Colon (tissue), 2 donors: ENCODE measurements at regions not wholly inside any gene's neighbourhood (a gene's known extent, or its start where the extent isn't known, plus 50 kb on each side); places are given as distances from the start of the nearest gene placed in this dataset.
"Not testable (repeated sequence)": the region's sequence is repeated elsewhere in the genome, so short reads cannot be mapped to it uniquely, and the experiment has no call there.

ENCODE experiments used
- FAIRE-seq: peaks from 2 replicates; lab custom pipeline; 2012; peaks lifted over from hg19 to GRCh38; lab: Jason Lieb, UNC
- donor health status: control.
- donor health status: control.

DNA sequence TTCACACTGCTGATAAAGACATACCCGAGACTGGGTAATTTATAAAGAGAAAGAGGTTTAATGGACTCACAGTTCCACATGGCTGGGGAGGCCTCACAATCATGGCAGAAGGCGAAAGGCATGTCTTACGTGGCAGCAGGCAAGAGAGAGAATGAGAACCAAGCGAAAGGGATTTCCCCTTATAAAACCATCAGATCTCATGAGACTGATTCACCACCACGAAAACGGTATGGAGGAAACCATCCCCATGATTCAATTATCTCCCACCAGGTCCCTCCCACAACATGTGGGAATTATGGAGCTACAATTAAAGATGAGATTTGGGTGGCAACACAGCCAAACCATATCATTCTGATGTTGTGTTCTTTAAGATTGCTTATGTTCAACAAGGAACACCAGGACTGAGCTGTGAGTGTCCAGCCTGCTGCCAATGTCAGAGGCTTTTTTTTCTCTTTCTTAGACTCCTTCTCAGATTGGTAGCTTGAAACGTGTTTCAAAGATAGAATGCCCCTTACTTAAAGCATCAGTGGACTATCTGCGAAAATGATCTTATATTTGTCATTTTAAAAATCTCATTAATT lies 124.1 kb upstream of the TWIST2 start:
- FAIRE-seq: not testable (repeated sequence)

GRCh38 chr2:238724728-238725127 lies 123.2 kb upstream of the TWIST2 start:
- FAIRE-seq: no peak

DNA sequence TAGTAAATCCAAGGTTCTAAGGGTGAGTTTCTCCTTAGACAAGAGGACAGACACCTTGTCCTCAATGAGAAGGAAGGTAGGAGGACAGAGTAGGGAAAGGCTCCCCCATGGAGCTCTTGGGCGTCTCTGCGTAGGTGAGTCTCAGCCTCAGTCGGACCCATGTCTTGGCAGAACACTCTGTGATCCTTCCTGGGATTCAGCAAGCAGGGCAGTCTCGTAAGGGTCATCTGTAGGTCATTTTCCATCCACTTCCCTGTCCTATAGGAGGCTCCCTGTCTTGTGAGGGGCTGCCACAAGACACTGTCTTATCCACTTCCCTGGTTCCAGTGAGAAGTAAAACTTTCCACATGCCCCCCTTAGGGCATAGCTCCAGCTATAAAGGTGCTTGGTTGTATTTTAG lies 122.6 kb upstream of the TWIST2 start:
- no peak for FAIRE-seq

- FAIRE-seq: no peak
Measured at GRCh38 chr2:238726670-238727584, 121.0 kb upstream of the TWIST2 start.

GRCh38 chr2:238727585-238728329 lies 120.1 kb upstream of the TWIST2 start:
- no peak for FAIRE-seq

GRCh38 chr2:238728330-238729260 lies 119.3 kb upstream of the TWIST2 start:
- no peak for FAIRE-seq

- no peak for FAIRE-seq
Measured at GRCh38 chr2:238729261-238729935, 118.5 kb upstream of the TWIST2 start.

- no peak for FAIRE-seq
Measured at GRCh38 chr2:238730001-238730669, 117.8 kb upstream of the TWIST2 start.

- FAIRE-seq: no peak
Measured at GRCh38 chr2:238730881-238731280, 117.0 kb upstream of the TWIST2 start.

DNA sequence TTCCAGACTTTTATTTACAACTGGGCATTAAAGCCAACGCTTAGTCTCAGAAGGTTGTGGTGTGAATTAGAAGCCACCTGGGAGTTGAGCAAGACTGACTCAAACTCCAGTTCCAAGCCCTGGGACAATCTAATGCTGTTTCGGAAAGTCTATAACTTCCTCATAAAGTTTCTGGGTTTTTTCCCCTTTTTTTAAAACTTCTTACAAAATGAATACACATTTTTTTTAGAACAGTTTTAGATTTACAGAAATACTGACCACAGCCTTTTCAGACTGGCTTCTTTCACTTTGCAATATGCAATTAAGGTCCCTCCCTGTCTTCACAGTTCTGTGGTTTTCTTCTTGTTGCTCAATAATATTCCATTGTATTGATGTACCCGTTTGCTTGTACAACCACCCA lies 115.9 kb upstream of the TWIST2 start:
- no peak for FAIRE-seq

GRCh38 chr2:238738917-238739316 lies 109.0 kb upstream of the TWIST2 start:
- FAIRE-seq: no peak

DNA sequence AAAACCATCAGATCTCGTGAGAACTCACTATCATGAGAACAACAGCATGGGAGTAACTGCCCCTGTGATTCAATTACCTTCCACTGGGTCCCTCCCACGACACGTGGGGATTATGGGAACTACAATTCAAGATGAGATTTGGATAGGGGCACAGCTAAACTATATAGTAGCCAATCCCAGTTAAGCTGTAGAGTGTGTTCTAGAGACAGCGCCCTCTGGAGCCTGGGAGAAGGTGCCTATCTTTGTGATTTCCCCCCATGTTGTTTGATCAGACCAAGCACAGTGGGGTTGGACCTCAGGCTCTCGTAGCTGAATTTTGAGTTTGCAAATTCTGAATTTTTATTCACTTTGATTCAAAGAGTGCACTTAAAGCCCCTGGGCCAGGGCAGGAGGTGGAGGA lies 108.2 kb upstream of the TWIST2 start:
- no peak for FAIRE-seq

GRCh38 chr2:238741277-238741676 lies 106.6 kb upstream of the TWIST2 start:
- FAIRE-seq: no peak

GRCh38 chr2:238742066-238742465 lies 105.8 kb upstream of the TWIST2 start:
- no peak for FAIRE-seq

DNA sequence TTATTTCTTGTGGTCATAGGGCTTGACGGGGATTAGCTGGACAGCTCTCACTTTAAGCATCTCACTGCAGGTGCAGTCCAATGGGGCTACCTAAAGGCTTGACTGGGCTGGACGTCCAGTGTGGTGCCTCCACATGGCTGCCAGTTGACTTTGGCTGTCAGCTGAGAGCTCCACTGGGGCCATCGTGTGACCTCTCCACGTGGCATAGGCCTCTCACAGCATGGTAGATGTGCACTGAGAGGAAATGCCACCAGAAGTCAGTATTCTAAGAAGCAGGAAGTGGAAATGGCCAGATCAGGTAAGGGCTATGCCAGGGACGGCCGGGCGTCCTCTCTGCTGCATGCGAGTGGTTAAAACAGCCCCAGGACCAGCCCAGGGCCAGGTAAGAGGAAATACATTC lies 105.2 kb upstream of the TWIST2 start:
- no peak for FAIRE-seq

DNA sequence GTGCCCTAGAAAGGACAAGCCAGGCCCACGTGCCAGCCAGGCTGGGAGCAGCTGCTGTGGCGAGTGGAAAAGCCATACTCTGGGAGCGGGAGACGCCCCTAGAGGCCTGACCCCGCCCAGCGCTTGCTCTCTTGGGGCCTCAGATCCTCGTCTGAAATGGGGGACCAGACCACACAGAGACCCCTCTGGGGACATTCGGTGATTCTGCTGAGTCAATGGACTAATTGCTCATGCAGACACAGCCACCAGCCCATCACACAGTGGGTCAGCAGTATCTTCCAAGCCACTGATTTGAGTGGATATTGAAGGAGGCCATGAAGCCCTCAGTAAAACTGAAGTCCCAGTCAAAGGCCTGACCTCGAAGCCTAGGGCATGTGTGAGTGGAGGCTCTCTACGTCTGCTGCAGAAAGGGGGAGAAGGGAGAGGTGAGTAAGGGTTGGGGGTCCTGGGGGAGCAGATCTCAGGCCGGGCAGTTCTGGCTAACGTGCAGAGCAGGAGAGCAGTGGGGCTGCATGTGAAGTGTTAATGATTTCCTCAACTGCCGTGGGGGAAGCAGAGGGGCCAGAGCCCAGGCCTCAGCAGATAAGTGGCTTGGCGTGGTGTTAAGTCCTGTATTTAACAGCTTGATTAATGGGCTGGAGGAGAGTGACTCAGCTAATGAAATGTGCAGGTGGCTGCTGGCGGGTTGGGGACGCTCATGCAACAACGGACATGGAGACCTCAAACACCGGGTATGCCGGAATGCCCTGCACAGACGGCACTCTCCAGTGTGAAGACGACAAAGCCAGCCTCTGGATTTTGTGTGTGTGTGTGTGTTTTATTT lies 104.4 kb upstream of the TWIST2 start:
- FAIRE-seq: no peak

DNA sequence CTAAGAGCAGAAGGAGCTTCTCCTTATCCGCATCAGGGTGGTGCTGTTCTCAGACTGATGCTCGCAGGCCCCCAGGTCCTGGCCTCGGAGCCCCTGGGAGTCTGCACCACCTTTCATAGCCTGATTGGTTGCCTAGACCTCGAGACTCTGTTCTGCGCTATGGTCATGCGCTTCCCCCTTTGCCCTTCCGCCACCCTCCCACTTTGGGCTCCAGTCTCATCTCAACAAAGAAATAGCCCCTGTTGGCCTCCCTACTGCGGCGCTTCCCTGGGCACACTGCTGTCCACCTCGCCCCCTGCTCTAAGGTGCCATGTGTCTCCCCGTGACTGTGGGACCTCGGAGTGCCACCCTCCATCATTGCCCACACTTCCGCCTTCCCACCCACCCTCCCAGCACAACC lies 102.9 kb upstream of the TWIST2 start:
- no peak for FAIRE-seq

DNA sequence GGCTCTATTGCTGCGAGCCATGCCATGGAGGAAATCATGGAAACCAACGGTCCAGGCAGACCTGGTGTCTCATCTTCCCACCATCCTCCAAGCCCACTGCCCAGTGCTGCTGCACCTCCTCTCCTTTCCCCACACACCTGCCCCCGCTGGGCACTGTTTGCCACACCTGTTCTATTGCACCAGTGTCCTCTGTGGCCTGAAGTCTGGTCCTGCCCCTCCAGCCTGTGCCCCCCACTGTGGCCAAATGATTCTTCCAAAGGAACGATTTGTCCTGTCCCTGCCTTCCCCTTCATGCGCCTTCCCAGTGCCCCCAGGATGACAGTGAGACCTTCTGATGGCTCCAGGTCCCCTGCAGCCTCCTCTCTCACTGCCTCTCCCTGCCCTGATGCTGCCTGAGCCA lies 101.9 kb upstream of the TWIST2 start:
- FAIRE-seq: no peak

DNA sequence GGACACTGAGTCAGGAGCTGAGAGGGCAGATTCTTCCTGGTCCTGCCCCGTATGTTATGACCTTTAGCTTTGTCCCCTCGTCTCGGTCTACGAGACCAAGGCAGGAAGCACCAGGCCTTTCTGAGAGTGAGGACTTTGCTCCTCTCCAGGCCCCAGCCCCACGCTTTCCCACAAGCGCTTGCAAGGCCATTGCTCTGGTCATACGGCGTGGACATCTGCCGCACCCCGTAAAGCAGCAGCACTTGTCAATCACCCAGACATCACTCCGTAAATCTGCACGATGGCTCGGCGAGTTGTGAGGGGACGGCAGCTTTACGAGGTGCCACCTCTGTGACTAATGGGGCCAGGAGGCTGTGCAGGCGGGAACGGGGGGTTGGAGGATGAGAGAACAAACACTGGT lies 100.8 kb upstream of the TWIST2 start:
- FAIRE-seq: no peak

DNA sequence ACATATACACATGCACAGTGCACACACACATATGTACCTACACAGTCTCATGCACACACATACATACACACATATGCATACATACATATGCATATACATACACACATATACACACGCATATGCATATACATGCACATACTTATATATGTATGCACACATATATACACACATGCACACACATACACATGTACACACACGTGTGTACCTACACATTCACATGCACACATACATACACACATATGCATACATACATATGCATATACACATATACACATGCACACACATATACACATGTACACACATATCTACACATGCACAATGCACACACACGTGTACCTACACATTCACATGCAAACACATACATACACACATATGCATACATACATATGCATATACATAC lies 100.3 kb upstream of the TWIST2 start:
- no peak for FAIRE-seq
